ENCODE measurements at regions not wholly inside any gene's neighbourhood (a gene's known extent, or its start where the extent isn't known, plus 50 kb on each side); places are given as distances from the start of the nearest gene placed in this dataset.
"Not testable (repeated sequence)": the region's sequence is repeated elsewhere in the genome, so short reads cannot be mapped to it uniquely, and the experiment has no call there.

GRCh38 chr2:228519561-228519960 is 338.1 kb upstream of the SPHKAP start:
- Histone ChIP-seq H3K4me1 (no peaks in the 10 kb centered on the region), H3K27me3 (no peaks in the 10 kb centered on the region), H3K36me3 (replicated peaks in 1 of 2; ENCODE audit: insufficient read depth in 1 of 2, low read depth in 2 of 2) (no peaks in the 10 kb centered on the region), H3K27ac (no peak overlapping the region), H3K9me3 (no peaks in the 10 kb centered on the region), H3K4me3 (no peak overlapping the region)
- no peak for ATAC-seq
- TF ChIP-seq POLR2A (IDR thresholded peaks at IDR 0.05) (no peak), CTCF (IDR thresholded peaks at IDR 0.05) (no peak)
- no peak for DNase-seq
- intact Hi-C loops (cut with DNase I) = no loop called here

GRCh38 chr2:228516019-228516418 is 334.5 kb upstream of the SPHKAP start:
- Histone ChIP-seq H3K4me3 (no peak overlapping the region), H3K27ac (no peak overlapping the region), H3K4me1 (no peaks in the 10 kb centered on the region), H3K36me3 (replicated peaks in 1 of 2; ENCODE audit: insufficient read depth in 1 of 2, low read depth in 2 of 2) (no peaks in the 10 kb centered on the region), H3K9me3 (no peaks in the 10 kb centered on the region), H3K27me3 (no peaks in the 10 kb centered on the region)
- 67 to 68% methylated on average over 1 of the region's 1 CpG for WGBS, 2 donors
- ATAC-seq (no peak), DNase-seq (no peak)
- no peak for TF ChIP-seq CTCF (IDR thresholded peaks at IDR 0.05)
- TF ChIP-seq POLR2A (IDR thresholded peaks at IDR 0.05) = no peak
- intact Hi-C loops (cut with DNase I) = no loop called here

GRCh38 chr2:228513480-228513879 is 332.0 kb upstream of the SPHKAP start:
- H3K27me3 ChIP-seq; intact Hi-C loops (cut with DNase I); H3K27ac ChIP-seq; DNase-seq; H3K9me3 ChIP-seq; H3K4me1 ChIP-seq; H3K4me3 ChIP-seq; H3K36me3 ChIP-seq (replicated peaks in 1 of 2; ENCODE audit: insufficient read depth in 1 of 2, low read depth in 2 of 2); ATAC-seq: not testable (repeated sequence)
- WGBS, 2 donors = 86 to 95% methylated on average over 4 of the region's 4 CpGs

GRCh38 chr2:228509021-228509420 is 327.5 kb upstream of the SPHKAP start:
- Histone ChIP-seq H3K27ac (no peak overlapping the region), H3K36me3 (replicated peaks in 1 of 2; ENCODE audit: insufficient read depth in 1 of 2, low read depth in 2 of 2) (no peaks in the 10 kb centered on the region), H3K27me3 (no peaks in the 10 kb centered on the region), H3K9me3 (no peaks in the 10 kb centered on the region), H3K4me3 (no peak overlapping the region), H3K4me1 (no peaks in the 10 kb centered on the region)
- ATAC-seq (no peak), DNase-seq (no peak)
- intact Hi-C loops (cut with DNase I) = no loop called here
- TF ChIP-seq POLR2A (IDR thresholded peaks at IDR 0.05) (no peak), CTCF (IDR thresholded peaks at IDR 0.05) (no peak)
- WGBS, 2 donors = 48 to 68% methylated on average over 2 of the region's 2 CpGs

GRCh38 chr2:228507870-228508269 is 326.4 kb upstream of the SPHKAP start:
- DNase-seq (no peak), ATAC-seq (no peak)
- Histone ChIP-seq H3K4me1 (no peaks in the 10 kb centered on the region), H3K27ac (no peak overlapping the region), H3K4me3 (no peak overlapping the region), H3K9me3 (no peaks in the 10 kb centered on the region), H3K36me3 (replicated peaks in 1 of 2; ENCODE audit: insufficient read depth in 1 of 2, low read depth in 2 of 2) (no peaks in the 10 kb centered on the region), H3K27me3 (no peaks in the 10 kb centered on the region)
- 48 to 67% methylated on average over 3 of the region's 3 CpGs for WGBS, 2 donors
- intact Hi-C loops (cut with DNase I) = no loop called here
- TF ChIP-seq POLR2A (IDR thresholded peaks at IDR 0.05) = no peak

GRCh38 chr2:228507231-228507824 is 325.8 kb upstream of the SPHKAP start:
- ATAC-seq (no peak), DNase-seq (no peak)
- no peak overlapping the region for H3K4me3 ChIP-seq
- WGBS, 2 donors = 54 to 57% methylated on average over 6 of the region's 6 CpGs
- H3K36me3 ChIP-seq (replicated peaks in 1 of 2; ENCODE audit: insufficient read depth in 1 of 2, low read depth in 2 of 2) = no peaks in the 10 kb centered on the region
- no peaks in the 10 kb centered on the region for H3K4me1 ChIP-seq
- no peaks in the 10 kb centered on the region for H3K9me3 ChIP-seq
- H3K27me3 ChIP-seq = no peaks in the 10 kb centered on the region
- no peak overlapping the region for H3K27ac ChIP-seq
- intact Hi-C loops (cut with DNase I) = no loop called here
- TF ChIP-seq POLR2A (IDR thresholded peaks at IDR 0.05) (no peak), CTCF (IDR thresholded peaks at IDR 0.05) (no peak)

Data from body of pancreas (tissue), 4 donors.